ENCODE measurements at regions not wholly inside any gene's neighbourhood (a gene's known extent, or its start where the extent isn't known, plus 50 kb on each side); places are given as distances from the start of the nearest gene placed in this dataset.

- TF ChIP-seq CTCF (conservative IDR thresholded peaks at IDR 0.05), result no peak
- no peak overlapping the region for H3K27ac ChIP-seq
These were observed 678.4 kb downstream of the MED13L start for GRCh38 chr12:115598871-115599811.

- H3K27ac ChIP-seq, result no peak overlapping the region
- TF ChIP-seq CTCF (conservative IDR thresholded peaks at IDR 0.05), result no peak
These were observed 680.3 kb downstream of the MED13L start for GRCh38 chr12:115597157-115597712.

- H3K27ac ChIP-seq, result no peak overlapping the region
- no peak for TF ChIP-seq CTCF (conservative IDR thresholded peaks at IDR 0.05)
These were observed 689.4 kb downstream of the MED13L start for GRCh38 chr12:115588131-115588530.

GRCh38 chr12:115584156-115584555 is 693.3 kb downstream of the MED13L start:
- no peak overlapping the region for H3K27ac ChIP-seq
- no peak for TF ChIP-seq CTCF (conservative IDR thresholded peaks at IDR 0.05)

DNA sequence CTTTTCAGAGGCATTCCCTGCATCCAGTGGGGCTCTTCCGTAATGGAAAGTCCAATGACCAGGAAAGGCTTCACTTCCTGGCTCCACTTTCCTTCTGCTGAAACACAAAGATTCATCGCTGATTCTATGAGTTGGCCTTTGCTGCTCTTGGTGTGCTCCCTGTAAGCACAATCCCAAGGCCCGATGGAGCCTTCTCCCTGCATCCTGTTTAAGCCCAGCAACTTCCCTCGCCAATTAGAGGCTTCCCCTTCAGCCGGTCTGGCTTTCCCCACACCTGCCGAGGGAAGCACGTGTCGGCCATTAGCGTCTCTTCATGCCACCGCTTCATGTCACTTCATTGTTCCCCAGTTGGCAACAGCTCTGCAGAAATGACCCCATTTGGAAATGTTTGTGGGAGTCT is 693.9 kb downstream of the MED13L start:
- TF ChIP-seq CTCF (conservative IDR thresholded peaks at IDR 0.05), result no peak
- H3K27ac ChIP-seq, result no peak overlapping the region

DNA sequence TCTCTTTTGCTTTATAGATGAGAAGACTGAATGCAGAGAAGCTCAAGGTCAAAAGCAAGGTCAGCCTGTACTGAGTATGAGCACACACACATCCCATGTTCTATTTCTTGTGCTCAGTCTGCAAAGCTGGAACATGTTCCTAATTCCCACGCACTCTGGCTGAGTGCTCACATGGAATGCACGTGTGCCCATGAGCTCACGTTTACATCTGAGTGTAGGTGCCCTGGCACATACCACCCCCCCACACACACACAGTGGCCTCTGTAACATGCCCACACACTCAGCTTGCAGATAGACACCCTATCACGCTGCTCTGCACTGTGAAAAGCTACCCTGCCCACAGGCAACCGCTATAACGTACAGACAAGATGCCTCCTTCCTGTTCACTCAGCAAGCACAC is 700.1 kb downstream of the MED13L start:
- TF ChIP-seq CTCF (conservative IDR thresholded peaks at IDR 0.05), result no peak
- no peak overlapping the region for H3K27ac ChIP-seq

DNA sequence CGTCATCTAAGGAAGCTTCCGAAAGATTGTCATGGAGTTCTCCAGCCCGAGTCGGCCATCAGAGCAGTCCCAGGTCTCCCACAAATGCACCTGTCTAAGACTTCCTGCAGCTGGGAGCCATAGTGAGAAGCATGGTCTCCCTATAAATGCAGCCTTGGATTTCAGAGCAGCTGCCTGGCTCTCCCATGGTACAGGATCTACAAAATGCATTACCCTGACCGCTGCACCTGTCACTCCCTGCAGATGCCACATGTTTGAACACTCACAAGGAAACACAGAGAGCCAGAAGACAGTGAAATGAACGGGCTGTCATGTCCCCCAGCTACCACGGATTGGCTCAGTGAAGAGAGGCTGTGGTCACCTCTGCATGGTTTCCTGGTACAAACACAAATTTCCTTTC is 702.7 kb downstream of the MED13L start:
- no peak overlapping the region for H3K27ac ChIP-seq
- no peak for TF ChIP-seq CTCF (conservative IDR thresholded peaks at IDR 0.05)
